GM19395 (cell line): ENCODE measurements at regions not wholly inside any gene's neighbourhood (a gene's known extent, or its start where the extent isn't known, plus 50 kb on each side); places are given as distances from the start of the nearest gene placed in this dataset.

Experiments used
- ATAC-seq: cut with Tn5 transposase; IDR thresholded peaks from one replicate; pipeline ENCODE4 v1.9.1; 2021; ENCODE audit warnings: mild to moderate bottlenecking, moderate library complexity; ENCODE audit not compliant: unreplicated experiment

DNA sequence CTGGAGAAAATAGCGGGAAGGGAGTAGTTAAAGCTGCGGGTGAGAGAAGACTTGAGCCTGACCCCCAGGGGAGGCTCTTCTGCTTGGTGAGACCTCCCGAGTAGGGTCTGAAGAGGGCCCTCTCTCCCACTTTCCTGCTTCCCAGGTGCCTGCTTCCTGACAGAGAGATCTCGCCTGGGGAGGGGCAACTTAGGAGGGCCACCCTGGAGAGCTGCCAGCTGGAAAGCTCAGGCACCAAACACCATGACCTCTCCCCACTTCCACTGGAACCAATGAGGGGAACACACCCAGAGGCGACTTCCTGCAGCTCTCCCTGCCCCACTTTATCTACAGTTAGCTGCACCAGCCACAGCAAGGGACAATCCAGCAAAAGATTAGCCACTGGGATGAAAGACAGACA, 208.0 kb downstream of the TBXT start:
- ATAC-seq: no peak

DNA sequence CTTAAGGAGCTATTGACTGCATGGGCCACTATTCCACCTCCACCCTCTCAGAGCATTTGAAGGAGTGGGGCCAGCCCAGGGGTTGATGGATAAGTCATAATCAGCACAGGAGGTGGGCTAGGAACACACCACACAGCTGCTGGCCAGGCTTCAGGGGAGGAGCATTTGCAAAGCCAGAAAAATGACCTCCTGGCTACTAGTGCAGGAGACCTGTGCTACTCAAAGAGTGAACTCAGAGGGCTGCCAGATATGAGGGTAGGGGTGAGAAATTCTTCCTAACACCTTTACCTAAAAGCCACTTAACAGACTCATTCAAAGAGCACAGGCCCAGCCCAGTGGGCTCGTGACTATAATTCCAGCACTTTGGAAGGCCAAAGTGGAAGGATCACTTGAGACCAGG, 210.8 kb downstream of the TBXT start:
- ATAC-seq: no peak

DNA sequence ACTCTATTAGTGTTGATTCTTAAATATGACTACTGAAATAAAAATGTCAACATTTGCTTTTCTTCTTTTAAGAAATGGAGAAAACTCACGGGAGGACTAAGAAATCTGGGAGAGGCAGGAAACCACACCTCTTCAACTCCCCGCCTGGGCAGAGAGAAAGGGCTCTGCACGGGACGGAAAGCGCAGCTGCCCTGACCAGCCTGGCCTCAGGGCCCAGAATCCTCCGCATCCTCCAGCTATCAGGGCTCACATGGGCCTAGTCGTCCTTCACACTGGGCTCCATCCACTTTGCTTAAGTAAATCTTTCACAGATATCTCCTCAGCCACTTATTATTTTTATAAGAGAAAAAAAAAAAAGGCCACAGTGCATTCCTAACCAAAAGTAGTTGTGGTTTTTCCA, 215.1 kb downstream of the TBXT start:
- no peak for ATAC-seq

DNA sequence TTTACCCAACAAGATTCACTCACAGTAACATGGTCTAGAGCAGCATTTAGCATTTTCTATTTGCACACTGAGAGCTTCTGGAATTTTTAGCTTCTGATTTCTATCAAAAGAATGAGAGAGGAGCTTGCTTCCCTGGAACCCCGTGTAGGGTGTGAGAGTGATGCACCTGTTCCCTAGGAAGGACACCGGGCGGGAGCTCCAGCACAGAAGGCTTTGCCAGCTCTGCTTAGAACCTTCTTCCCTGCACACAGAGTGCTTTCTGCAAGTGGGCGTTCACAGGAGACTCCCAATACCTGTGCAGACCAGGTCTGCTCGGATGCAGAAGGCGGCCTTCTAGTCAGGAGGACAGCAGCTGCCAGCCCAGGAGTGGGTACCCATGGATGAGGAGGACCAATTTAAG, 217.3 kb downstream of the TBXT start:
- no peak for ATAC-seq

DNA sequence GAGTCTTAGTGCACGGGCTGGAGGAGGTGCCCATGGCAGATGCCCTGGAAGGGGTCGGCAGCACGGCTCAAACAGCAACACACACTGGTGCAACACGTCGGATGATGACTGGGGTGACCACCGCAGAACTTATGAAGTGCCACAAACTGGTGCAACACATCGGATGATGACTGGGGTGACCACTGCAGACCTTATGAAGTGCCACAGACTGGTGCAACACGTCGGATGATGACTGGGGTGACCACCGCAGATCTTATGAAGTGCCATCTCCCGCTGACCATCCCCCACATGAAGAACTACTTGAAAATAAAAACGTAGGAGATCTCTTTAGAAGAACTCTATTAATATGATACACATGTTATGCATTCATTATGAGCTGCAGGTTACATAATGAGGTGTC, 218.3 kb downstream of the TBXT start:
- ATAC-seq: no peak

DNA sequence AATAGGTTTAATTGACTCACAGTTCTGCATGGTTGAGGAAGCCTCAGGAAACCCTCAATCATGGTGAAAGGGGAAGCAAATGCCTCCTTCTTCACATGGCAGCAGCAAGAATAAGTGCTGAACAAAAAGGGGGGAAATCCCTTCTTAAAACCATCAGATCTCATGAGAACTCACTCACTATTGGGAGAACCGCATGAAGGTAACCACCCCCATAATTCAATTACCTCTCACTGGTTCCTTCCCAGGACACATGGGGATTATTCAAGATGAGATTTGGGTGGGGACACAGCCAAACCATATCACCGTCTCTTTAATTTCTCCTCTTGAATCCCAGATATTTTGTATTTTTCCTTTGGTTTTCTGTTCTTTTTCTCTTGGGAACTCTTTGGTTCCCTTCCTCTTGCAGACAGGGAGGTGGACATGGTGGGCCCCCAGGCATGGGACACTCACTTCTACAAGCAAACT, 223.6 kb downstream of the TBXT start:
- no peak for ATAC-seq

DNA sequence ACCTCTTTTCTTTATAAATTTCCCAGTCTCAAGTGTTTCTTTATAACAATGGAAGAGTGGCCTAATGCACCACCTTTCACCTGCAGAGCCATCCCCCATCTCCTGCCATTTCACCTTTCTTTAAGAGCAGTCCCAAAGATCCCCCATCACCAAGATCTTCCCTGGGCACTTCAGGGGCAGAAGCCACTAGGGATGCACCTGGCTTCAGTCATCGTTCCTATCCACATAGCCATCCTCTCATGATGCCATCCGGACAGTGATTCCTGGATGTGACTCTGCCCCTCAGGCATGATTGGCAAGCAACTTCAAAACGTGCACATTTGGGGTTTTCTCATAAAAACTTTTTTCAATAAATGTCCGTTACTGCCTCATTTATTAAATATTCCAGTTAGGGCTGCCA, 225.9 kb downstream of the TBXT start:
- no peak for ATAC-seq

DNA sequence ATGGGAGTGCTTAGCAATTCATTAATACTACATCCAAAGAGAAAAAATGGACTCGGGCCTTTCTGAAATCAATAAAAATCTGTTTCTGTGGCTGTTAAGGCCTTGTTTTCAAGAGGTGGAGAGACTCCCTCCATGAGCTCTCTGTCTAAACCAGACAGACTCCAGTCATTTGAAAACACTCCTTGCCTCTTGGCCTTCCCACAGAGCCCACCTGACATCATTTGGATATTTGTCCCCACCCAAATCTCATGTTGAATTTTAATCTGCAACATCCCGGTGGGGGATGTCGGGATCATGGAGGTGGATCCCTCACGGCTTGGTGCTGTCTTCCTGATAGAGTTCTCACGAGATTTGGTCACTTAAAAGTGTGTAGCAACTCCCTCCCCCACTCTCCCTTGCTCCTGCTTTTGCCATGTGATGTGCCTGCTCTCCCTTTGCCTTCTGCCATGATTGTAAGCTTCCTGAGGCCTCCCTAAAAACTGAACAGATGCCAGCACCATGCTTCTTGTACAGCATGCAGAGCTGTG, 226.3 kb downstream of the TBXT start:
- no peak for ATAC-seq

DNA sequence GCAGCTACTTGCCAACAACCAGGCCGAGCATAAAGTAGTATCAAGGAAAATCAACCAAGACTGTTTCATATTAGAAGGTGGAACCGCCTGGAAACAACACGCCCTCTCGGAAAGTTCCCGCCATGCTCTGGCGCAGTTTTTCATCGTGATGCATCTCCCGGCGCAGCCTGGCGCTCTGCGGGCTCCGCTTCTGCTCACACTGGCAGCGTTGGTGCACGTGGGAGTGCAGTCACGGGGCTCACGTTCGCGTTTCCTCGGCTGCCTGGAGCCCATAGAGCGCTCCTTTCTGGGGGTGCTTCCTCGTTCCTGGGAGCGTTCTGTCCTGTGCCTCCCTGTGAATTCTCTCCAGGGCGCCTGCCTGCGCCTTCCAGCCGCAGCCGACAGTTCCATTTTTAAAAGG, 227.3 kb downstream of the TBXT start:
- no peak for ATAC-seq

DNA sequence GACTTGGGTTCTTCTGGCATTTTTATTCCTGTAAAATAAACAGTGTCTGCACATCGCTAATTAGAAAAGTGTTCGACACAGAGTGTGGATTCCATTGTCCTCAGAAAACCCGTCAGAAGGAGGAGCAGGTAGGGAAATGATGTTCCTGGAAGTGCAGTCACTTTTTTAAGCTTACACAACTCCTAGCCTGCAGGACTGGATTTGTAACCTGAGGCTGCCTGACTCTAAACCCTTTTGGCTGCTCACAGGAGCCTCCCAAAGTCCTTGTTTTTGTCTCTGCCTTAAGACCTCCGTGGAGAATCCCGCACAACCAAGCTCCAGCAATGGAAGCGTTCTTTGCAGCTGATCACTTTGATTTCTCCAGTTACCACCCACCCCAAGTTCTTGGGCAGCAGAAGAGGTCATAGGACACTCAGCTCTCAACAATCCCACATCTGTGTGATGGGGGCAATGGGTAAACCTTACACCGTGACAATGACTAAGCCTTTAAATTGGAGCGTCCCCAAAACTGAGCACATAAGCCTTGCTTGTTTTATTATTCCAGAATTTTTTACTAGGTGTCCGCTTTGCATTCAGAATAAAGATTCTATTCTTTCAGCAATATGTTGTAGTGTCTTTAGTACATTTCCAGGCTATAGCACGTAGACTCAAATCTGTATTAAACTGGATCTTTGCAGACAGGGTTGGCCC, 227.9 kb downstream of the TBXT start:
- no peak for ATAC-seq

DNA sequence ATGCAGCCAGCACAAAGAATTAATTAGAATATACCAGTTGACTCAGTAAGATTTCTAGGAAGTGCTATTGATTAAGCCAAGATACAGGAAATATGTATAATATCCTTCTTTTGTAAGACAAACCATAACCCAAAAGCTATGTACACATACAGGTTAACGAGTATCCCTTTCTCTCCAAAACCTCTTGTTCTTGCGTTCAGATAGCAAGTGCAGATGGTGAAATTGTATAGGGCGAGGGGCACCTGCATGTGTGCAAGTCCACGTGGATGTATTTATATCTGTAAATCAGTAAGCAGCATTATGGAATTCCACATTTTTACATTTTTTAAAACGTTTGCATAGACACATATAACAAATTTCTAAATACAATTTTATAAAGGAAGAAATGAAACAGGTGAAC, 228.6 kb downstream of the TBXT start:
- ATAC-seq: no peak

DNA sequence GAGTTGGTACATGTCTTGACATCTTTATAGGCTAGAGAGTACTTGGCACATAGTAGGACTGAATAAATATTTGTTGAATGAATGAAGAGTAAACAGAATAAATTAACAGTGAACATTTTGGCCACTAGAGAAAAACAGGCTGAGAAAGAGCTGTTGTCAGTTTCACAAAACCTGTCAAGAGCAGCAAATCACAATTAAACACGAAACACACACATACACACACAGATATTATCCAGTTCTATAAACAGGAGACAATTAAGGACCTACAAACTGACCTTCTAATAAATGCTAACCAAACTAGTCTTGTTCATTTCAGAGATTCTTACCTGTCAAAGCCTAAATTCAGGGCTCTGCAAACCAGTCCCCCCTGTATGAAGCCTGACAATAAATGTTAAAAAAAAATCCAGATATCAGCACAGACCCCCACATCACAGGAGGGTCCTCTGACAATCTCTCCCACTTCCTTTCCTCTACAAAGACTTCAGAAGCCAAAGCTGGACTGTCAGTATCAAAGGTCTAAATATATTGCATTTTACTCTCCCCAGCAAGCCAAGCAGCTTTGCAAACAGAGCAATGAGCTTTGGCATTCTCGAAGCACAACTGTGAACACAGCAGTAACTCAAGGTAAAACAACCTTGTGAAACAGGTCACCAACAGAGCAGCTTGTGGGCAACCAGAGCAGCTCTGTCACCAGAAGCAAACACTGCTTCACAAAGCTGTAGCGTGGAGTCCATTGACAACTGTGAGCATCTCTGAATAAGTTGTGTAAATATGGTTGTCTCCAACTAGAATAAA, 229.9 kb downstream of the TBXT start:
- no peak for ATAC-seq

DNA sequence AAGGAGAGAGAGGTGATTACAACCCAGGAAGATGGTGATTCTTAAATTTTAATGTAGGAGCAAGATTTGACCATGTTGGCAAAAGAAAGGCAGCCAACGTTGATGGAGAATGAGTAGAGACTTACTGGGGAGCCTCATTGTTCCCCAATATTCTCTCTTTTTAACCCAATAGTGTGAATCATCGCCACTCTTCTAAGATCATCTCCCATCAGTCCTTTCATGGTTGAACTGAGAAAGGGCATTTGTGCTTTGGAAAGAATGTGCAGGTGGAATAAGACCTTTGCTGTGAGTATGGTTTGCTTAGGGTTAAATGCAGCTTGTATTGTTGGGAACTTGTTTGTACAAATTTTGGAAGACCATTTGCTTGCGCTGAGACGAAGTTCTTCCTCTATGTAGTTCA, 231.0 kb downstream of the TBXT start:
- no peak for ATAC-seq

DNA sequence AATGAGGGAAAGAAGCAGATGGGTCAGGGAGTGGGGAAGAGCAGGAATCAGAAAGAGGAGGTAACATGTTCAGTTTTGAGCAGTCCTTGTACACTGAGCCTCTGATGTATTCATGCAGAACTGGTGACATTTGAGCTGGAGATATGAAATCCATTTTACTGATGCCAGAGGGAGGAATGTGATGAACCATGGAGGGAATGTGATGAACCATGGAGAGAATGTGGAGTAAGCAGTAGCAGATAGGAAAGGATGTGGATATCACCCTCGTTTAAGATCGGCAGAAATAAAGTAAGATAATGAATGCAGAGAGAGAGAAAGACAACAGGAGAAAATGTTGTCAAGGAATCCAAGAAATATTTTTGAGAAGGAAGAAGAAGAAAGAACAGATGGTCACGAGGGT, 231.6 kb downstream of the TBXT start:
- ATAC-seq: no peak

DNA sequence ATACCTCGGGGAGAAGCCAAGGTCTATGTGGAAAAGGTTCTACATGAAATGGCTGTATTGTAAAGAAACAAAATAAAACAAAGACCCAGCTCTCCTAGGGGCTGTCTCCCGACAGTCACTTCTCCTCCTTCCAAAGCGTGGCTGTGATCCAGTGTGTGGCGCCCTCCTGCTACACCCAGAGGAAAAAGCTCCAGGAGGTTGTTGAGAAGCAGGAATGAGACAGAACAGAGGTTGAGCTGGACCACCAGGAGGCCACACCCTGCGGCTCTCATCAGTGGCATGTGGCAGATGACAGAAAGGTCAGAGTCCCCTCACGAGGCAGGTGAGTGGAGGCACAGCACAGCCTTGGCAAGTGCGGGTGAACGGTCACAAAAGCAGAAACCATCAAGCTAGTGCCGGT, 236.0 kb downstream of the TBXT start:
- no peak for ATAC-seq

DNA sequence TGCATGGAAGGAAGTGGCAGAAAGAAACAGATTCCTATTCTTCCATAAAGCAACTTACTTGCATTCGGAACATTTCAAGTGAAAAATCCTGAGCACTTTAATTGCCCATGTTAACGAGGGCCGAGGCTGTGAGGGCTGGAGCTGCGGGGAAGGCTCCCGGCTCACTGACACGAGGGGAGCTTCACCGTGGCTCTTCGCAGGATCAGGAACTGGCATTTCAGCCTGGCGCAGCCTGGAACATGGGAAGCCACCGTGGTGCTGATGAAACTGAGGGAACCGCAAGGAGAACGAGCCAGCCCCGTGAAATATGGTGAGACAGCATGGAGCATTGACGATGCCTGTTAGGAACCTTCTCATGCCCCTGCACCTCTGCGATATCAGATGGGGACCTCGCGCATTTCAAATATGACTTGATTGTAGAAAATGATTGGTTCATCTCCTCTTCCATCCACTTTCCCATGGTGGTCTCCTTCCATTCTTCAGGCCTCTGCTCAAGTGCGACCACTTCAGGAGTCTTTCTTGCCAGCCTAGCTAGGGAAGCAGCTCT, 236.9 kb downstream of the TBXT start:
- ATAC-seq: no peak

DNA sequence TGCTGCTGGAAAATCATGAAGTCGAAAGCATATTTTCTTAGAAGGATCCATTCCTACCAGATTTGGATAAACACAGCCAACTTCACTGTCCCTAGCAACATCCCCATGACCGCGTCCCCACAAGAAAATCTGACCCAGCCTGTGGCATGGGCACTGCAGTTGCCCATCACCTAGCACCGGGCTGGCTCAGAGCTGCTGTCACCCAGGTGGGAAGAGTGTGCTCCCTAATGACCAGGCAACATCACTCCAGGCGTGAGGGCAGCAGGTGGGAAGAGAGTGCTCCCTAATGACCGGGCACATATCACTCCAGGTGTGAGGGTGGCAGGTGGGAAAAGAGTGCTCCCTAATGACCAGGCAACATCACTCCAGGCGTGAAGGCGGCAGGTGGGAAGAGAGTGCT, 238.0 kb downstream of the TBXT start:
- no peak for ATAC-seq

DNA sequence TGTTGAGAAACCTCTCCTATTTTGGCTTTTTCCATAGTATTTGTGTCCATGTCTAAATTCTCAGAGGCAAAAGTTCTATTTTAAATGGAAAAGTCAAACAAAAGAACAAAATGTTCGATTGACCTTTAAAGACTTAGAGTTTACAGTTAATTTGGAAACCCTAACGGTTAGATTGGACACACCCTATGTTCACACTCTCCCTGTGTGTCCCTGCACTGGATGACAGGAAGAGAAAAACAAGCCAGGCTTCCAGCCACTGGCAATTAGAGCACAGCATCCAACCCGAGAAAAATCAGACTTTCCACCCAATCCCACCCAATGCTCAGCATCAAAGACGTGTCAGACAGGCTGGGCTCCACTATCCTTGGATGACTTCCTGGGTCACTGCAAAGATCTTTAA, 241.3 kb downstream of the TBXT start:
- no peak for ATAC-seq

DNA sequence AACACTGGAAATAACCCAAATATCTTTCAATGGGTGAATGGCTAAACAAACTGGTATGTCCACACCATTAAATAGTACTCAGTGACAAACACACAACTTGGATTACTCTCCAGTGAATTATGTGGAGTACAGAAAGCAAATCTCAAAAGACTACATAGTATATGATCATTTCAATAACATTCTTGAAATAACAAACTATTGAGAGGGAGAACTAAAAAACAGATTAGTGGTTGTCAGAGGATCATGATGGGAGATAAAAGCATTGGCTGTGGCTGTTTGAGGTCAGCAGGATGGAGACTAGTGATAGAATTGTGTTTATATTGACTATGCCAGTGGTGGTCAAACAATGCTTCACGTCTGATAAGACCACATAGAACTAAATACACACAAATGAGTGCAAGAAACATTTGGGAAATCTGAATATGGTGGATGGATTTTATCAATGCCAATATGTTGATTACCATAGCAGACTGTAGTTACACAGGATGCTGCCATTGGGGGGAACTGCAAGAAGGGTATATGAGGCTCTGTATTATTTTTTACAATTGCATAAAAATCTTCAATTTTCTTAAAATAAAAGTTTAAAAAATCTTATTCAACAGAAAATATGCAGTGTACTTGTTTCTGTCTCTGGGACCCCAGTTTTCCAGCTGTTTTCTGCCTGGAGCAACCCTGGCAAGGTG, 242.0 kb downstream of the TBXT start:
- no peak for ATAC-seq

DNA sequence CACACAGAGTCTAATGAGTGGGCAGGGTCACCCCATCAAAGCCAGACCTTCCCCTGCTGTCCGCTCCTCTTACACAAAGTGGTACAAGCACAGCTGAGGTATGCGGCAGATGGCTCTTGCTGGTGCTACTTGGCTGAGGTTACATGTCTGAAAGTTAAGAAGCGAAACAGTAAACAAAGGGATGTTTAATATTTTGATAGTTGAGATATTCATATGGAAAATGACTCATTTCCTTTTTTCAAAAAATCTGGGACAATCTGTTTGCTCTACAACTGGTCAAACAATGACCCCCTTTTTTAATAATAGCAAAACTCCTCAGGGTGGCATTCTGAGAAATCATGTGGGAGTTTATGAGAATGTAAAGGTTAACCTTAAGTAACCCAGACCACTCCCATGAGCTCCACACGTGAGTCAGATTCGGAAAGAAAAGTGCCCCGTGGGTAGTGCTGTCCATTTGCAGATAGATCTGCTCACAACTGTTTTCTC, 245.3 kb downstream of the TBXT start:
- no peak for ATAC-seq

DNA sequence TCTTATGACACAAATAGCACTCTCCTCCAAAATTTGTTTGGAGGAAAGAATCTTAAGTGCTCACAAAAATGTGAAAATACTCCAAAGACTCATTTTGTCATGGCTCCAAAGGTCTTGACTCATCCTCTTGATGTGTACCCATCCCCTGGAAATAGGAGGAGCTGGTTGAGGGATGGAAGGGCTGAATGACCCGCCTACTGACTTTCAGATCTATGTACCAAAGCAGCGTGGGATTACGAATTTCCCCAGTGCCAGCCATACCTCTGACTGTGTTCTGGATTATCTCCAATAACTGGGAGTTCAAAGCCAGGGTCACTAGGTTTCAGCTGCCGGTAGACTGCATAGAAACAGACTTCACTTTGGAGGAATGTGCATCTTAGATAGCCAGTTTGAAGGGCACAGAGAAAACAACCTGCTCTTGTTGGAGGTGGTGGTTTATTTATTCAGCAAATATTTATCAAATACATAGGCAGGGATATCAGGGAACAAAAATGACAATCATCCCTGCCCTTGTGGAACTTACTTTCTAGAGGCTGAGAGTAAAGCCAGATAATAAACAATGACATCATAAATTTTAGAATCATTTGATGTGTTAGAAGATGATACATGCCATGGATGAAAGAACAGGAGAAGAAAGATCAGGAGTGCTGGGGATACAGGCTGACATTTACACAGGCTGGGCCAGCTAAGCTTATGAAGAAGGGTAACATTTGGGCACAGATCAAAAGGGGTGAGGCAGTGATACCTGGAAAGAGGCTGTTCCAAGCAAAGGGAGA, 246.6 kb downstream of the TBXT start:
- no peak for ATAC-seq
